ENCODE measurements at regions not wholly inside any gene's neighbourhood (a gene's known extent, or its start where the extent isn't known, plus 50 kb on each side); places are given as distances from the start of the nearest gene placed in this dataset.

- TF ChIP-seq POLR2AphosphoS5 (IDR thresholded peaks at IDR 0.05; ENCODE audit: low read depth, low read length), result no peak
- no peak for TF ChIP-seq CTCF (IDR thresholded peaks at IDR 0.05)
- no peak for TF ChIP-seq REST (IDR thresholded peaks at IDR 0.05; ENCODE audit: insufficient read depth in 1 of 2, low read depth in 2 of 2, low read length in 1 of 2)
These were observed 113.5 kb upstream of the CDH4 start for GRCh38 chr20:61138566-61138965.

Measured in Panc1 (cell line).